HT-29 (cell line): ENCODE measurements at regions not wholly inside any gene's neighbourhood (a gene's known extent, or its start where the extent isn't known, plus 50 kb on each side); places are given as distances from the start of the nearest gene placed in this dataset.
"Not testable (repeated sequence)": the region's sequence is repeated elsewhere in the genome, so short reads cannot be mapped to it uniquely, and the experiment has no call there.

ENCODE experiments used
- DNase-seq: peaks from one replicate; pipeline ENCODE4 v3.0.0-alpha.2; 2015; ENCODE audit warnings: low spot score

DNA sequence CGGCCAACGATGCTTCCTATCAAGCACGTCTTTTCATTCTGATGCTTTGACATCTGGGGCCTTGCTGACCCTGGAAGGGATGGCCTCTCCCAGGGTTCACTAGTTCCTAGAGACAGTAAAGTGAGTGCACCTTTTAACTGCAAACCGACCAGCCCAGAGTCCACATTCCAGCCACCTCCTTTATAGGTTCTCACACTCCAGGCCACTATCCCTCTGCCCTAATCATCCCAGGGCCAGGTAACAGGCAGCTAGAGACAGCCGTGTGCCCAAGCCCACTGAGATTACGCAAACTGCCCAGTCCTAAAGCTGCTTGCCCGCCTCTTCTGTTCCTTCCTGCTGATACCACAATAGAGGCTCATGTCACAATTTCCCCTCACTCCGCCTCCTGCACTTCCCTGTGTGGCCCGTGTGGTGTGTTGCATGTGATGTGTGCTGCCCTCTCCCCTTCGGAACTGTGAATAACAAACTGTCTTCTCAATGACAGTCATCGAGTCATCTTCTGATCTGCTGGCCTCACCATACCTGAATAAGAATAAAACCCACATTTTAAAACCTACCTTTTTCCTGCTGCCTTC lies 123.7 kb upstream of the EXOC2 start:
- DNase-seq, result no peak

DNA sequence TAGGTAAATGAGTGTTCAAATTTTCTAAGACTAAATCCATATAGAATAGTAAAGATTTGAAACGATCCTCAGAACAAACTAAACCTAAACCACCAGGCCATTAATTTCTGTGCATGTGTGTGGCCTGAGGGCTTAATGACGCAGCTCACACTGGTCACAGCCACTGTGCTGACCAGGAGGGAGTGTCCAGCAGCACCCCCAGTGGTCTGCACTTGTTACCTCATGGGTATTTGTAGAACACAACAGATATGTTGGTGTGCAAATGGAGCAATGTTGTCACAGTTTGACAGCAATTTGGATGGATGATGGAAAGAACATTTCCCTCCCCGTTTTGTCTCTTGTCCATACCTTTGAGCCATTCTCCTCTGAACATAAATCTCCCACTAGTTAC lies 122.4 kb upstream of the EXOC2 start:
- peak; percentile 10 for DNase-seq

DNA sequence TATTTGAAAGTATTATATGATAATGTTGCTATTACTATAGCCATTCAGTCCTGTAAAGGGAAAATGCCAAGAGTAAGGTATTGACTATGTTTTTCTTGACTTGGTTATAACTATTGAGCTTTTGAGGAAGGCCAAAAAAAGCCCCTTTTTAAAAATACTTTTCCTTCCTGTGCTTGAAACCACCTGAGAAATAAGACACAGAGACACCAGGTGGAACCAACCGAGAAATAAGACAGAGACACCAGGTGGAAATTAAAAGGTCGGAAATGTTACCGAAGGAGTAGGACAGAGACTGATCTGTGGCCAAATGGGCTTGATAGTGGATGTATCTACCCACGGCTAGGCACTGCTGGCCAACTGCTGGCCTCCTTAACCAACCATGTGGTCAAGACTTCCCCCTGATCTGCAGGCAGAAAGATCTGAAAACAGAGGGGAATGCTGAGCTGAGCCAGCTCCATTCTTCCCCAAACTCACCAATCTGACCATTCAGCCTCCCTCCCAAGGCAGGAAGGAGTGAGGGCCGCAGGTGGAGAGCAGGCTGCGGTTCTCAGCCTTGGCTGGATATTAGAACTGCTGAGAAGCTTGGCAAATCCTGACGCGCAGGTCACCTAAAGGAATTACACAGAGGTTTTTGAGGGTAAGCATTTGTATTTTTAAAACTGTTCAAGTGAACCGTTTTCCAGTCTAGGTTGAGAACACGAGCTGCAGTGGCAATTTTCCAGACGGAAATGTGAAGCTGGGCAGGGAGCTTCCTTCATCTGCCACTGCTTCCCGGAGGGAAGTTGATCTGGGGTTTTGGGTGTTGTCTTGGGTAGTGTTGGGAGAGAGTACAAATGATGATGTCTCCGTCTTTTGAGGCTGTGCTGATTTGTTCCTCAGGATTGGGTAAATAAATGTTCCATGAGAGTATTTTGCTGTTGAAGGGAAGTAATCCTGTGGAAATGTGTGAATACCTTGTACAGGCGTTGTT lies 121.7 kb upstream of the EXOC2 start:
- DNase-seq, result no peak

GRCh38 chr6:811831-812230 lies 118.9 kb upstream of the EXOC2 start:
- no peak for DNase-seq

DNA sequence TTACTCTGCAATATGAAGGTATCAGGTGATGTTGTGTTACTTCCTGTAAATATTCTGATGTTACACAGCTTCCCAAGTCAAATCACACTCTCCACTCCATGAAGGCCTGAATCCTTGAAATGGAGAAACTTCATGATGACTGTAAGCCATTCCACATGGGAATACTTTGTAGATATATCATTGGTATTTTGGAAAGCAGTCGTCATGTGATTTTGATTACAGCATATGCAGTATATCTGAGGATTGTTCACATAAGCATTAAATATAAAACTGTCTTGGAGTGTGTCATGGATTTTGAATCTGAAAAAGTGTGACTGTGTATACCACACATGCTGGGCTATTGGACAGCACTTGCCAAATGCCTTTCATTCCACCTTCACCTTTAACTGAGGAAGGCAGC lies 118.3 kb upstream of the EXOC2 start:
- no peak for DNase-seq

DNA sequence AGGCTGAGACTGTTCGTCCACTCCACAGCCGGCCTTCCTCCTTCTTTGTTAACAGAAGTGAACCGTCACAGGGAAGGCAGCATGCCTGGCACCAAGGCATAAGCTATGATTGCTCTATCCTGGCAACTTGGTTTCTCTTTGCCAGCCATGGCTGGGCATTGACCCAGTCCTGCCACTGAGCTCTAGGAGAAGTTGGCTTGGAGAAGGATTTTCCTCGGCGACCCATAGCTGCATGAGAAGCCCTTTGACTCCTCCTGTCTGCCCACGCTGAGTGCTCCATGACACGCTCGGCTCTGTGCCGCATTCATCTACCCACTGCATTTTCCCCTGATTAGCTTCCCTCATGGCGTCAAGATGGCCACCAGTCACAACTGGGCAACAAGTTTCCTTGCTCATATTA lies 111.8 kb upstream of the EXOC2 start:
- no peak for DNase-seq

DNA sequence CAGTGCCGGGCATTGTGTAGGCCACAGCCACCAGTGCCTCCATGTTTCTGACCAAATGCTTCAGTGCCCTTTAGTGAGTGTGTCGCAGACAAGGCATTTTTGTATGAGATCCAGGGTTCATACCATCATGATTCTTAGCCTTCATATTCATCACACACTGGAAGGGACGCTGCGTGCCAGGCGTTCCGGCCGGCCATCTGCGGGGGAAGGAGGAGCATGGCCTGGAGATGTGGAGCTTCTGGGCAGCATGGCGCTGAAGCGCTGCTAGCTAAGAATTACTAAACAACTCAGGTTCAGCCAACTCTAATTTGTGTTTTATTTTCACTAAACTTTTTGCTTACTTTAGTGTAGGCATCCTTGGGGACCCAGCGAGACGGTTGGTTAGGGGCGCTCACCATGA lies 111.4 kb upstream of the EXOC2 start:
- DNase-seq, result no peak

GRCh38 chr6:803191-803977 lies 110.4 kb upstream of the EXOC2 start:
- DNase-seq, result no peak

DNA sequence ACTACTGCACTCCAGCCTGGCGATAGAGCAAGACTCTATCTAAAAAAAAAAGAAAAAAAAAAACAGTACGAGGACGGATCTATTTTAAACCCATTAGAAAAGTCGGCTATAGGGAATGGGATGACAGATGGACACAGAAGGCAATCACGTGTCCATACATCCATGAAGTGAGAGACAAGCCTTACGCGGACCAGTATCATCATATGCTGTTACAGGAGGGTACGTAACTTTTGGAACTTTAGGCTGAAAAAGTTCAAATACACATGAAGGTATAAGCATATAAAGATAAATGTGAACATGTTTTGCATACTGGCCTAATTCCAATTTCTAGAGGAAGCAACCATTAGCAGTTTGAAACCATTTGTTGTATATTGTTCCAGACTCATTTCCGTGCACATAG lies 109.8 kb upstream of the EXOC2 start:
- no peak for DNase-seq

DNA sequence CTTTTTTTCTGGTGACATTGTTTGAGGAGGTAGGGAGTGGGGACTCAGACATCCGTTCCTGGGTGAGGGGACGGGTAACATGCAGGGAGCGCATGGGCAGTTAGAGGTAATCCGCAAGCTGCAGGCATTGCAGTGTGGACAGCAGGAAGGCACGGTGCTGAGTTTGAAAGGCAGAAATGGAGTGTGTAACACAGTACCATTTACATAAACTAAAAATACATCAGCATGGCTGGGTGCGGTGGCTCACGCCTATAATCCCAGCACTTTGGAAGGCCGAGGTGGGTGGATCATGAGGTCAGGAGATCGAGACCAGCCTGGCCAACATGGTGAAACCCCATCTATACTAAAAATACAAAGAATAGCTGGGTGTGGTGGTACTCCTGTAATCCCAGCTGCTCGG lies 109.3 kb upstream of the EXOC2 start:
- not testable (repeated sequence) for DNase-seq

GRCh38 chr6:799769-800168 lies 106.8 kb upstream of the EXOC2 start:
- no peak for DNase-seq

DNA sequence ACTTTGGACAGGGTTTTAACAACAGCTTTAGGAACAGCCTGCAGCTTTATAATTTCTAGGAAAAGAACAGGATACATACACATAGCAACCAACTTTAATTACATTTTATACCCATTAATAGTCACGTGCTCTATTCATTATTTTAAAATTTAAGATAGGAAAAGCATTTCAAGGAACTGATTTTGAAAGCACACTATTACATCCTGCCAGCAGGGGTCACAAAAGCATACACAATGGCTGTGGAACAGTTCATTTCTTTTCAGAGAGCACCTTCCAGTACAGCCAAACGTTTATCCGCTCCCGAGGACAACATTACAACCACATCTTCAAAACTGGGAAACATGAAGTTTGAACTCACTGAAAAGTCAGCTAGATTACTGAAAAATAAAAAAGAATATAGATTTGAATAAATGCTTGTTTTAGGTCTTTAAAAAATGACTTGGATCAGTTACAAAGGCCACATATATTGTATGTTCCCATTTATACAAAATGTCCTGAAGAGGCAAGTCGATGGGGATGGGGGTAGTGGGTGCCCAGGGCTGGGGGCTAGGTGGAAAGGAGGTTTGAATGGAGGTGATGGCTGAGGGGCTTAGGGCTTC lies 104.6 kb upstream of the EXOC2 start:
- DNase-seq, result peak; percentile 83

DNA sequence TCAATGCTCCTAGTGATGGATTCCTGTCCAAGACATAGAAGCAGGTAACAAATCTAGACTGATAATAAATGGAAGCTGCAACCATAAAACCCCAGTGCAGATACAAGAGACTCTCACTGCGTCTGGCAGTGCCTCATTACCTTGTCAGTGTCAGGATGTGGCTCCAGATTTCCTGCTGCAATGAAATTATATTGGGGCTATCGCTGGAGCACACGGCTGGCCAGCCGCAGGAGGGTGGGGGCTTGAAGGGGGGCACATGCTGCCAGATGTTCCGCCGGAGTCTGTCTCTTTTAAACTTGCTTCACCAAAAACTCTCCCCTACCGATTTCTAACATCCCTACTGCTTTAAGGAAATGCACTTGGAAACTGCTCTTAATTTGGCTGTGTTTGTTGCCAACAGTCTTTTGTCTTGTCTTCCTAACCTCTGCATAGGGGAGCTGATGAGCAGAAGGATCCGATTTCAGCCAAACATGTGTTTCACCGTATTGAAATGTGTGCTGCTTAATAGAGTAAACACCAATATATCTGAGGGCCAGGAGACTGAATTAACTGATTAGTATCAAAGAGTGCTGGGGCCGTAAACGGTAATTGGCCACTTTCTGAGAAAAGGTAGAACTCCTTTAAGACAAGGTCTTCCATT lies 102.2 kb upstream of the EXOC2 start:
- DNase-seq, result no peak

GRCh38 chr6:793261-793660 lies 100.3 kb upstream of the EXOC2 start:
- DNase-seq, result no peak

DNA sequence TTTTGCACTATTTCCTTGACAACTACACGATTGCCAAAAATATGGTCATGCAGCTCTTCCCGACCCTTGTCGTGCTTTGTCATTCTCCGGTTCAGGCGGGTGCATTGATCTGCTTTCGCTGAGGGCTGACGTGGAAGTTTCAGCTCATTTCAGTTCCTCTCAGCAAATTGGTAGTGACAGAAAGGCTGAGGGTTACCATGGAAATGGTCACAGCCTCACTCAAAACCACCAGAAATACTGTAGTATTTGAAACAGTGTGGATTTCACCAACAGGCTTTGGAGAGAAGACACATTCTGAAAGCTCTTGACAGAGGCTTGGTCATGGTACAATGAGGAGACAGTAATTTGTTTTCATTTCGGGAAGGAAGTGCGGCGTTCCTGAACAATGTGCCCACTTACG lies 99.7 kb upstream of the EXOC2 start:
- DNase-seq, result no peak

GRCh38 chr6:788058-788457 lies 95.1 kb upstream of the EXOC2 start:
- DNase-seq, result no peak

- peak; percentile 56 for DNase-seq
Observed at GRCh38 chr6:786946-787763, 94.2 kb upstream of the EXOC2 start.

- no peak for DNase-seq
Observed at GRCh38 chr6:783966-784735, 91.2 kb upstream of the EXOC2 start.

GRCh38 chr6:782141-782540 lies 89.2 kb upstream of the EXOC2 start:
- DNase-seq, result no peak
